Muscle of back (tissue), 3 donors: ENCODE measurements at regions not wholly inside any gene's neighbourhood (a gene's known extent, or its start where the extent isn't known, plus 50 kb on each side); places are given as distances from the start of the nearest gene placed in this dataset.
"Not testable (repeated sequence)": the region's sequence is repeated elsewhere in the genome, so short reads cannot be mapped to it uniquely, and the experiment has no call there.

Source experiments
- DNase-seq, 3 donors: peaks; one replicate each; pipeline versions ENCODE4 v3.0.0 to v3.0.0-alpha.2; 2013

GRCh38 chr18:76042511-76042910 lies 452.5 kb downstream of the ZNF516 start:
- no peak for DNase-seq

- no peak for DNase-seq
Observed at GRCh38 chr18:76018210-76018609, 476.8 kb downstream of the ZNF516 start.

GRCh38 chr18:76013057-76013456 lies 482.0 kb downstream of the ZNF516 start:
- no peak for DNase-seq

GRCh38 chr18:76005632-76006208 lies 489.3 kb downstream of the ZNF516 start:
- peak in 2 of 3 donors; percentile 20 to 57 for DNase-seq

GRCh38 chr18:75987913-75988312 lies 507.1 kb downstream of the ZNF516 start:
- not testable (repeated sequence) for DNase-seq

- DNase-seq = no peak
Observed at GRCh38 chr18:75984853-75985252, 510.2 kb downstream of the ZNF516 start.

- no peak for DNase-seq
Observed at GRCh38 chr18:75981102-75981501, 513.9 kb downstream of the ZNF516 start.

- DNase-seq = peak in 2 of 3 donors; percentile 42 to 56
Observed at GRCh38 chr18:75977081-75977480, 518.0 kb downstream of the ZNF516 start.

- DNase-seq = no peak
Observed at GRCh38 chr18:75970212-75970611, 524.8 kb downstream of the ZNF516 start.

GRCh38 chr18:75966431-75966830 lies 528.6 kb downstream of the ZNF516 start:
- no peak for DNase-seq

GRCh38 chr18:75962036-75962572 lies 532.9 kb downstream of the ZNF516 start:
- DNase-seq = no peak

- not testable (repeated sequence) for DNase-seq
Observed at GRCh38 chr18:75960356-75960755, 532.9 kb upstream of the SMIM21 start.

GRCh38 chr18:75959150-75959549 lies 531.6 kb upstream of the SMIM21 start:
- no peak for DNase-seq

- no peak for DNase-seq
Observed at GRCh38 chr18:75958683-75959082, 531.2 kb upstream of the SMIM21 start.

GRCh38 chr18:75945265-75945933 lies 517.9 kb upstream of the SMIM21 start:
- DNase-seq = no peak

- no peak for DNase-seq
Observed at GRCh38 chr18:75937306-75937705, 509.8 kb upstream of the SMIM21 start.

- no peak for DNase-seq
Observed at GRCh38 chr18:75936862-75937261, 509.4 kb upstream of the SMIM21 start.

- DNase-seq = peak in 1 of 3 donors; percentile 23
Observed at GRCh38 chr18:75931079-75931478, 503.6 kb upstream of the SMIM21 start.

- no peak for DNase-seq
Observed at GRCh38 chr18:75928706-75929105, 501.2 kb upstream of the SMIM21 start.

GRCh38 chr18:75927791-75928190 lies 500.3 kb upstream of the SMIM21 start:
- DNase-seq = no peak

GRCh38 chr18:75926811-75927210 lies 499.3 kb upstream of the SMIM21 start:
- DNase-seq = no peak

- peak; percentile 69 to 80 (median 74) for DNase-seq
Observed at GRCh38 chr18:75923169-75923568, 495.7 kb upstream of the SMIM21 start.

GRCh38 chr18:75916624-75916982 lies 489.1 kb upstream of the SMIM21 start:
- peak in 1 of 3 donors; percentile 36 for DNase-seq
